ENCODE measurements at regions not wholly inside any gene's neighbourhood (a gene's known extent, or its start where the extent isn't known, plus 50 kb on each side); places are given as distances from the start of the nearest gene placed in this dataset.

DNA sequence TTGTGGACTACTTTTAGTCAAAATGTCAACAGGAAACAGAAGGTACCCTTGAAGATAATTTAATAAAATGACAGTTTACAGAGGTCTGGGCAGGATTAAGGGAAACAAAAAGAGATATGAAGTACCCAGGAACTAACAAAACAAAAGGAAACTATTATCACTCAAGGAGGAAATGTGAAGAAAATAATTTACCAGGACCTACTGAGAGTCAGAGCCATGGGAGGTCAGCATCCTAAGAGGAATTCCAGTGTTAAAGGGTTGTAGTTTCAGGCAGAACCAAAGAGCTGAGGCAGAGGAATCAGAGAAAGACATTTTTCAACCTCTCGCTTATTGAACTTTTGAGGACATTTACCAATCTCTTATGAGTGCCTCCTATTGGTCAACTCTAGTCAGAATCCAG, 408.9 kb upstream of the CBLB start:
- no peak overlapping the region for H3K4me3 ChIP-seq
- H3K27me3 ChIP-seq = no peaks in the 10 kb centered on the region
- 96 to 100% methylated on average over 1 of the region's 1 CpG for WGBS, 2 donors (ENCODE audit: low coverage in 1 of 2)
- no peak overlapping the region for H3K27ac ChIP-seq
- no peaks in the 10 kb centered on the region for H3K4me1 ChIP-seq
- in situ Hi-C loops (cut with MboI; ENCODE audit: low pct_ligation_motif_present in 1 of 4, low pct_unique_long_range_greater_than_20kb in 1 of 4, low sequenced_read_pairs in 3 of 4) = no loop called here
- intact Hi-C loops (cut with DNase I; ENCODE audit: low total_unique reads) = loop anchor here (10.0 kb wide), 1 partner anchor 93 kb away; no protein-coding TSS in a partner anchor
- TF ChIP-seq POLR2A (IDR thresholded peaks at IDR 0.05) (no peak), EP300 (IDR thresholded peaks at IDR 0.05; ENCODE audit: low read depth) (no peak), POLR2AphosphoS5 (IDR thresholded peaks at IDR 0.05) (no peak)
- TF ChIP-seq, protein P1, sequence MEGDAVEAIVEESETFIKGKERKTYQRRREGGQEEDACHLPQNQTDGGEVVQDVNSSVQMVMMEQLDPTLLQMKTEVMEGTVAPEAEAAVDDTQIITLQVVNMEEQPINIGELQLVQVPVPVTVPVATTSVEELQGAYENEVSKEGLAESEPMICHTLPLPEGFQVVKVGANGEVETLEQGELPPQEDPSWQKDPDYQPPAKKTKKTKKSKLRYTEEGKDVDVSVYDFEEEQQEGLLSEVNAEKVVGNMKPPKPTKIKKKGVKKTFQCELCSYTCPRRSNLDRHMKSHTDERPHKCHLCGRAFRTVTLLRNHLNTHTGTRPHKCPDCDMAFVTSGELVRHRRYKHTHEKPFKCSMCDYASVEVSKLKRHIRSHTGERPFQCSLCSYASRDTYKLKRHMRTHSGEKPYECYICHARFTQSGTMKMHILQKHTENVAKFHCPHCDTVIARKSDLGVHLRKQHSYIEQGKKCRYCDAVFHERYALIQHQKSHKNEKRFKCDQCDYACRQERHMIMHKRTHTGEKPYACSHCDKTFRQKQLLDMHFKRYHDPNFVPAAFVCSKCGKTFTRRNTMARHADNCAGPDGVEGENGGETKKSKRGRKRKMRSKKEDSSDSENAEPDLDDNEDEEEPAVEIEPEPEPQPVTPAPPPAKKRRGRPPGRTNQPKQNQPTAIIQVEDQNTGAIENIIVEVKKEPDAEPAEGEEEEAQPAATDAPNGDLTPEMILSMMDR (IDR thresholded peaks at IDR 0.05) = no peak
- H3K9me3 ChIP-seq = no peaks in the 10 kb centered on the region
- H3K36me3 ChIP-seq = no peaks in the 10 kb centered on the region
- DNase-seq = no peak

GRCh38 chr3:106281221-106281620, 412.4 kb upstream of the CBLB start:
- WGBS, 2 donors (ENCODE audit: low coverage in 1 of 2) = 8 to 13% methylated on average over 2 of the region's 2 CpGs
- TF ChIP-seq POLR2AphosphoS5 (IDR thresholded peaks at IDR 0.05) (no peak), EP300 (IDR thresholded peaks at IDR 0.05; ENCODE audit: low read depth) (no peak)
- TF ChIP-seq, protein P1 (IDR thresholded peaks at IDR 0.05) = no peak

GRCh38 chr3:106282943-106283342, 414.1 kb upstream of the CBLB start:
- DNase-seq = no peak
- Histone ChIP-seq H3K4me3 (no peak overlapping the region), H3K9me3 (no peaks in the 10 kb centered on the region), H3K27me3 (no peaks in the 10 kb centered on the region), H3K4me1 (no peaks in the 10 kb centered on the region), H3K36me3 (no peaks in the 10 kb centered on the region), H3K27ac (no peak overlapping the region)
- in situ Hi-C loops (cut with MboI; ENCODE audit: low pct_ligation_motif_present in 1 of 4, low pct_unique_long_range_greater_than_20kb in 1 of 4, low sequenced_read_pairs in 3 of 4) (no loop called here), intact Hi-C loops (cut with DNase I; ENCODE audit: low total_unique reads) (no loop called here)
- TF ChIP-seq, protein P1 (IDR thresholded peaks at IDR 0.05) = no peak
- TF ChIP-seq POLR2AphosphoS5 (IDR thresholded peaks at IDR 0.05) (no peak), EP300 (IDR thresholded peaks at IDR 0.05; ENCODE audit: low read depth) (no peak), POLR2A (IDR thresholded peaks at IDR 0.05) (no peak)
- 82 to 89% methylated on average over 3 of the region's 3 CpGs for WGBS, 2 donors (ENCODE audit: low coverage in 1 of 2)

More at GRCh38 chr3:106281221-106281620, 412.4 kb upstream of the CBLB start:
- DNase-seq = no peak
- Histone ChIP-seq H3K4me3 (no peak overlapping the region), H3K36me3 (no peaks in the 10 kb centered on the region), H3K27me3 (no peaks in the 10 kb centered on the region), H3K9me3 (no peaks in the 10 kb centered on the region), H3K4me1 (no peaks in the 10 kb centered on the region), H3K27ac (no peak overlapping the region)
- in situ Hi-C loops (cut with MboI; ENCODE audit: low pct_ligation_motif_present in 1 of 4, low pct_unique_long_range_greater_than_20kb in 1 of 4, low sequenced_read_pairs in 3 of 4) (no loop called here), intact Hi-C loops (cut with DNase I; ENCODE audit: low total_unique reads) (no loop called here)

GRCh38 chr3:106288781-106289180, 420.0 kb upstream of the CBLB start:
- TF ChIP-seq POLR2AphosphoS5 (IDR thresholded peaks at IDR 0.05) = no peak
- 84 to 91% methylated on average over 4 of the region's 4 CpGs for WGBS, 2 donors (ENCODE audit: low coverage in 1 of 2)
- Histone ChIP-seq H3K4me3 (no peak overlapping the region), H3K27me3 (no peaks in the 10 kb centered on the region), H3K36me3 (no peaks in the 10 kb centered on the region), H3K9me3 (no peaks in the 10 kb centered on the region), H3K27ac (no peak overlapping the region), H3K4me1 (no peaks in the 10 kb centered on the region)
- intact Hi-C loops (cut with DNase I; ENCODE audit: low total_unique reads) = no loop called here
- in situ Hi-C loops (cut with MboI; ENCODE audit: low pct_ligation_motif_present in 1 of 4, low pct_unique_long_range_greater_than_20kb in 1 of 4, low sequenced_read_pairs in 3 of 4) = no loop called here
- no peak for DNase-seq

- no peaks in the 10 kb centered on the region for H3K9me3 ChIP-seq
- WGBS, 2 donors (ENCODE audit: low coverage in 1 of 2) = 76% methylated on average over 1 of the region's 1 CpG; no CpG with 5 or more reads in 1 of the 2 donors
- no peaks in the 10 kb centered on the region for H3K36me3 ChIP-seq
- intact Hi-C loops (cut with DNase I; ENCODE audit: low total_unique reads) (no loop called here), in situ Hi-C loops (cut with MboI; ENCODE audit: low pct_ligation_motif_present in 1 of 4, low pct_unique_long_range_greater_than_20kb in 1 of 4, low sequenced_read_pairs in 3 of 4) (no loop called here)
- TF ChIP-seq POLR2AphosphoS5 (IDR thresholded peaks at IDR 0.05) = no peak
- no peak for TF ChIP-seq POLR2A (IDR thresholded peaks at IDR 0.05)
- TF ChIP-seq EP300 (IDR thresholded peaks at IDR 0.05; ENCODE audit: low read depth) = no peak
- TF ChIP-seq, protein P1 (IDR thresholded peaks at IDR 0.05) = no peak
- H3K4me3 ChIP-seq = no peak overlapping the region
- H3K4me1 ChIP-seq = no peaks in the 10 kb centered on the region
- H3K27me3 ChIP-seq = no peaks in the 10 kb centered on the region
- H3K27ac ChIP-seq = no peak overlapping the region
- no peak for DNase-seq
Measured at GRCh38 chr3:106290304-106290997, 421.6 kb upstream of the CBLB start.

Measured in transverse colon (tissue), 4 donors.